Ishikawa (cell line): ENCODE measurements at regions not wholly inside any gene's neighbourhood (a gene's known extent, or its start where the extent isn't known, plus 50 kb on each side); places are given as distances from the start of the nearest gene placed in this dataset.

Experiments used
- RAD21 ChIP-seq: IDR thresholded peaks from 2 replicates; pipeline ENCODE4 v1.6.1; 2012; ENCODE audit warnings: low read depth
- TAF1 ChIP-seq: IDR thresholded peaks from 2 replicates; pipeline ENCODE4 v1.6.1; 2012; ENCODE audit warnings: low read depth, mild to moderate bottlenecking

- TF ChIP-seq RAD21: no peak
- TF ChIP-seq TAF1: no peak
Measured at GRCh38 chr4:127018381-127018780, 614.4 kb upstream of the INTU start.
